HepG2 (cell line): ENCODE measurements at regions not wholly inside any gene's neighbourhood (a gene's known extent, or its start where the extent isn't known, plus 50 kb on each side); places are given as distances from the start of the nearest gene placed in this dataset.

ENCODE experiments used
- ATAC-seq: fragments of 200-7000 bp; cut with Tn5 transposase; 3 replicates; pipeline ENCODE4 v1.9.1; 2020; ENCODE audit warnings: mild to moderate bottlenecking, moderate library complexity
- BruUV-seq: library from RNA; stranded (reverse); fragments of 400-500 nt; replicated peaks from 2 replicates; lab custom pipeline; 2021; lab: Mats Ljungman, UMichigan
- CTCF ChIA-PET: fragments of 300-600 bp; formaldehyde crosslinking; extraction: SDS; loops from one replicate; lab custom pipeline; 2021; ENCODE audit warnings: low total read pairs, inconsistent platforms, low intra/inter-chr PET ratio; lab: Yijun Ruan, JAX
- POLR2A ChIA-PET: fragments of 350-600 bp; sonication (Branson Sonifier 250); formaldehyde crosslinking; loops from one replicate; lab custom pipeline; 2020; ENCODE audit warnings: antibody characterized with exemption, inconsistent platforms; lab: Yijun Ruan, JAX
- DNase-seq: peaks from one replicate; pipeline ENCODE4 v3.0.0-alpha.2; 2015; ENCODE audit warnings: low spot score
- FAIRE-seq: peaks from 3 replicates; lab custom pipeline; 2011; peaks lifted over from hg19 to GRCh38; lab: Jason Lieb, UNC
- H2AFZ ChIP-seq: one replicate; pipeline ENCODE4 v1.6.1; 2011; ENCODE audit warnings: low read length, inconsistent platforms
- H3K27ac ChIP-seq: fragments of 300-600 bp; 3 replicates; pipeline ENCODE4 v1.8.0; 2011; ENCODE audit warnings: mixed run types, mild to moderate bottlenecking, mixed read lengths, low read length, inconsistent platforms; ENCODE audit not compliant: insufficient read depth; ENCODE audit errors: extremely low read length
- H3K27me3 ChIP-seq, 2 experiments: fragments of 200-600 bp in 1 of 2; 2 replicates in 1 of 2; 3 replicates in 1 of 2; pipeline versions ENCODE4 v1.6.0 to v1.8.0; 2011; ENCODE audit warnings: low read length in 2 of 2, mild to moderate bottlenecking in 2 of 2, moderate library complexity in 2 of 2, inconsistent platforms in 1 of 2; ENCODE audit not compliant: insufficient read depth in 2 of 2, control insufficient read depth in 1 of 2
- H3K36me3 ChIP-seq, 2 experiments: fragments of 200-600 bp in 1 of 2; replicated peaks in 1 of 2; 2 replicates in 1 of 2; 3 replicates in 1 of 2; pipeline versions ENCODE4 v1.5.1 to v1.8.0; 2011; ENCODE audit warnings: low read length in 2 of 2, inconsistent platforms in 1 of 2; ENCODE audit not compliant: insufficient read depth in 2 of 2, control insufficient read depth in 1 of 2
- H3K4me1 ChIP-seq: 2 replicates; pipeline ENCODE4 v1.5.1; 2012; ENCODE audit warnings: low read length, inconsistent platforms; ENCODE audit not compliant: insufficient read depth
- H3K4me2 ChIP-seq: 2 replicates; pipeline ENCODE4 v1.6.0; 2011; ENCODE audit warnings: low read depth, low read length, inconsistent platforms
- H3K4me3 ChIP-seq, 3 experiments: fragments of 200-600 bp in 1 of 3; sonication (generic), shearing (Covaris generic) in 1 of 3; replicated peaks in 1 of 3; 2 replicates each; pipeline ENCODE4 v1.5.1; 2011 to 2016; ENCODE audit warnings: low read length in 3 of 3, inconsistent platforms in 2 of 3, low read depth in 2 of 3, mild to moderate bottlenecking in 2 of 3, control low read depth in 1 of 3, mixed read lengths in 1 of 3; ENCODE audit not compliant: insufficient read depth in 1 of 3
- H3K79me2 ChIP-seq: one replicate; pipeline ENCODE4 v1.6.1; 2011; ENCODE audit warnings: low read length, inconsistent platforms; ENCODE audit not compliant: insufficient read depth
- H3K9ac ChIP-seq: 2 replicates; pipeline ENCODE4 v1.6.0; 2011; ENCODE audit warnings: mild to moderate bottlenecking, low read depth, low read length, inconsistent platforms; ENCODE audit not compliant: insufficient read depth
- H3K9me3 ChIP-seq: 2 replicates; pipeline ENCODE4 v1.5.1; 2012; ENCODE audit warnings: mild to moderate bottlenecking, low read length
- H4K20me1 ChIP-seq: 2 replicates; pipeline ENCODE4 v1.6.0; 2011; ENCODE audit warnings: inconsistent platforms, mild to moderate bottlenecking, low read length, moderate library complexity; ENCODE audit not compliant: insufficient read depth
- ARNTL ChIP-seq: sonication (generic); formaldehyde crosslinking; IDR thresholded peaks from 2 replicates; pipeline ENCODE4 v1.4.0; 2020; ENCODE audit warnings: mild to moderate bottlenecking, missing genetic modification reagents
- FOXK1 ChIP-seq: sonication (generic); formaldehyde crosslinking; IDR thresholded peaks from 2 replicates; pipeline ENCODE4 v1.4.0; 2020; ENCODE audit warnings: low read depth, missing genetic modification reagents, borderline replicate concordance
- HNRNPUL1 ChIP-seq: fragments of 200-400 bp; formaldehyde crosslinking; IDR thresholded peaks from 2 replicates; pipeline ENCODE4 v1.6.1; 2017; ENCODE audit warnings: low read depth, mild to moderate bottlenecking, low read length, moderate library complexity
- PCBP1 ChIP-seq: fragments of 200-400 bp; formaldehyde crosslinking; IDR thresholded peaks from 2 replicates; pipeline ENCODE4 v1.6.1; 2017; ENCODE audit warnings: mild to moderate bottlenecking, low read depth, low read length, borderline replicate concordance
- PRMT3 ChIP-seq: sonication (generic); formaldehyde crosslinking; IDR thresholded peaks from 2 replicates; pipeline ENCODE4 v1.8.1; 2022; ENCODE audit warnings: low read depth, mild to moderate bottlenecking, moderate library complexity, missing genetic modification reagents, borderline replicate concordance
- ZFP82 ChIP-seq: sonication (generic); formaldehyde crosslinking; IDR thresholded peaks from 2 replicates; pipeline ENCODE4 v1.5.1; 2020; ENCODE audit warnings: mild to moderate bottlenecking, missing genetic modification reagents, borderline replicate concordance
- ZNF646 ChIP-seq: sonication (generic); formaldehyde crosslinking; IDR thresholded peaks from 2 replicates; pipeline ENCODE4 v1.9.0; 2021; ENCODE audit warnings: mild to moderate bottlenecking, missing genetic modification reagents
- ZNF652 ChIP-seq: IDR thresholded peaks from 2 replicates; pipeline ENCODE4 v1.6.1; 2016; ENCODE audit warnings: low read depth, borderline replicate concordance
- WGBS: methylation state at CpG from one replicate; pipeline ENCODE4 v1.1.6; 2017; ENCODE audit warnings: low lambda C conversion rate; 5-methylcytosine and 5-hydroxymethylcytosine counted together
- in situ Hi-C: cut with HindIII; loops from 2 replicates; pipeline ENCODE4 v1.10.0; 2017; ENCODE audit warnings: low pct_unique_long_range_greater_than_20kb; ENCODE audit not compliant: extremely low pct_ligation_motif_present
- intact Hi-C: fragments of 100-400 bp; cut with micrococcal nuclease; formaldehyde crosslinking; loops from one replicate; pipeline ENCODE4 v1.10.0; 2022; ENCODE audit not compliant: unreplicated experiment

GRCh38 chr5:104793031-104793754 is 1230.6 kb upstream of the NUDT12 start (continued):
- TF ChIP-seq ZNF646 (CRISPR knock-in tag): no peak
- no peak for TF ChIP-seq ZFP82 (CRISPR knock-in tag)

- no peak for DNase-seq
- CTCF ChIA-PET: no interaction called here
- TF ChIP-seq PRMT3 (CRISPR knock-in tag) (no peak), ARNTL (CRISPR knock-in tag) (no peak), FOXK1 (no peak), ZNF652 (no peak), HNRNPUL1 (no peak), PCBP1 (no peak)
- TF ChIP-seq, all 625 proteins: peak for 0
- H3K4me3 ChIP-seq: no peak overlapping the region
- no peaks in the 10 kb centered on the region for H3K27me3 ChIP-seq
- H3K9ac ChIP-seq: no peak overlapping the region
- H3K4me2 ChIP-seq: no peak overlapping the region
- in situ Hi-C loops: no loop called here
- intact Hi-C loops: no loop called here
- POLR2A ChIA-PET: no interaction called here
- no peak for ATAC-seq
- no peak for FAIRE-seq
- BruUV-seq: no TSS peak
- no peaks in the 10 kb centered on the region for H4K20me1 ChIP-seq
- H2AFZ ChIP-seq: no peak overlapping the region
- no peak overlapping the region for H3K27ac ChIP-seq
- H3K9me3 ChIP-seq: peaks cover 13% of the 10 kb centered on the region
- H3K4me1 ChIP-seq: no peaks in the 10 kb centered on the region
- 10% methylated on average over 1 of the region's 1 CpG for WGBS
- no peaks in the 10 kb centered on the region for H3K36me3 ChIP-seq
- H3K79me2 ChIP-seq: no peaks in the 10 kb centered on the region
These were observed 1226.8 kb upstream of the NUDT12 start for GRCh38 chr5:104789366-104789765.
